ENCODE measurements at regions not wholly inside any gene's neighbourhood (a gene's known extent, or its start where the extent isn't known, plus 50 kb on each side); places are given as distances from the start of the nearest gene placed in this dataset.

- Mint-ChIP-seq H3K36me3 (ENCODE audit: unreplicated experiment) (no peaks in the 10 kb centered on the region), H3K27ac (ENCODE audit: unreplicated experiment) (no peak overlapping the region), H3K4me3 (ENCODE audit: unreplicated experiment) (no peak overlapping the region), H3K4me1 (ENCODE audit: unreplicated experiment) (no peaks in the 10 kb centered on the region), H3K27me3 (ENCODE audit: unreplicated experiment) (no peaks in the 10 kb centered on the region), H3K9me3 (ENCODE audit: unreplicated experiment) (peaks cover 11% of the 10 kb centered on the region)
- DNase-seq (ENCODE audit: extremely low spot score, unreplicated experiment): no peak
- TF ChIP-seq CTCF (IDR thresholded peaks at IDR 0.05): no peak
Observed at GRCh38 chr15:31830591-31830990, 199.7 kb upstream of the CHRNA7 start.

GRCh38 chr15:31831596-31831995 is 198.7 kb upstream of the CHRNA7 start:
- H3K4me3 Mint-ChIP-seq (ENCODE audit: unreplicated experiment): no peak overlapping the region
- no peak overlapping the region for H3K27ac Mint-ChIP-seq (ENCODE audit: unreplicated experiment)
- H3K36me3 Mint-ChIP-seq (ENCODE audit: unreplicated experiment): no peaks in the 10 kb centered on the region
- no peak for TF ChIP-seq CTCF (IDR thresholded peaks at IDR 0.05)
- DNase-seq (ENCODE audit: extremely low spot score, unreplicated experiment): no peak
- no peaks in the 10 kb centered on the region for H3K4me1 Mint-ChIP-seq (ENCODE audit: unreplicated experiment)
- H3K9me3 Mint-ChIP-seq (ENCODE audit: unreplicated experiment): peaks cover 11% of the 10 kb centered on the region
- H3K27me3 Mint-ChIP-seq (ENCODE audit: unreplicated experiment): no peaks in the 10 kb centered on the region

- no peak for TF ChIP-seq CTCF (IDR thresholded peaks at IDR 0.05)
- no peak overlapping the region for H3K27ac Mint-ChIP-seq (ENCODE audit: unreplicated experiment)
- H3K27me3 Mint-ChIP-seq (ENCODE audit: unreplicated experiment): no peaks in the 10 kb centered on the region
- H3K4me3 Mint-ChIP-seq (ENCODE audit: unreplicated experiment): no peak overlapping the region
- peaks cover 3% of the 10 kb centered on the region for H3K9me3 Mint-ChIP-seq (ENCODE audit: unreplicated experiment)
- DNase-seq (ENCODE audit: extremely low spot score, unreplicated experiment): no peak
- H3K4me1 Mint-ChIP-seq (ENCODE audit: unreplicated experiment): no peaks in the 10 kb centered on the region
- H3K36me3 Mint-ChIP-seq (ENCODE audit: unreplicated experiment): no peaks in the 10 kb centered on the region
Observed at GRCh38 chr15:31834654-31835053, 195.7 kb upstream of the CHRNA7 start.

- no peak overlapping the region for H3K27ac Mint-ChIP-seq (ENCODE audit: unreplicated experiment)
- no peaks in the 10 kb centered on the region for H3K9me3 Mint-ChIP-seq (ENCODE audit: unreplicated experiment)
- H3K36me3 Mint-ChIP-seq (ENCODE audit: unreplicated experiment): no peaks in the 10 kb centered on the region
- no peaks in the 10 kb centered on the region for H3K27me3 Mint-ChIP-seq (ENCODE audit: unreplicated experiment)
- no peak for TF ChIP-seq CTCF (IDR thresholded peaks at IDR 0.05)
- H3K4me1 Mint-ChIP-seq (ENCODE audit: unreplicated experiment): no peaks in the 10 kb centered on the region
- no peak for DNase-seq (ENCODE audit: extremely low spot score, unreplicated experiment)
- no peak overlapping the region for H3K4me3 Mint-ChIP-seq (ENCODE audit: unreplicated experiment)
Observed at GRCh38 chr15:31839388-31839787, 190.9 kb upstream of the CHRNA7 start.

GRCh38 chr15:31840849-31841476 is 189.4 kb upstream of the CHRNA7 start:
- Mint-ChIP-seq H3K9me3 (ENCODE audit: unreplicated experiment) (no peaks in the 10 kb centered on the region), H3K27me3 (ENCODE audit: unreplicated experiment) (no peaks in the 10 kb centered on the region)
- DNase-seq (ENCODE audit: extremely low spot score, unreplicated experiment): no peak

More at GRCh38 chr15:31840849-31841476, 189.4 kb upstream of the CHRNA7 start:
- H3K36me3 Mint-ChIP-seq (ENCODE audit: unreplicated experiment): no peaks in the 10 kb centered on the region
- no peak overlapping the region for H3K27ac Mint-ChIP-seq (ENCODE audit: unreplicated experiment)
- no peak overlapping the region for H3K4me3 Mint-ChIP-seq (ENCODE audit: unreplicated experiment)
- H3K4me1 Mint-ChIP-seq (ENCODE audit: unreplicated experiment): no peaks in the 10 kb centered on the region
- no peak for TF ChIP-seq CTCF (IDR thresholded peaks at IDR 0.05)
